ENCODE measurements at regions not wholly inside any gene's neighbourhood (a gene's known extent, or its start where the extent isn't known, plus 50 kb on each side); places are given as distances from the start of the nearest gene placed in this dataset.

- no peak for DNase-seq (ENCODE audit: low read depth)
- no peak for TF ChIP-seq CTCF (conservative IDR thresholded peaks at IDR 0.05; ENCODE audit: low read depth, low read length)
- H3K4me3 ChIP-seq (ENCODE audit: low read length) = no peak overlapping the region
Observed at GRCh38 chr6:231779-232178, 60.5 kb upstream of the DUSP22 start.

- no peak overlapping the region for H3K4me3 ChIP-seq (ENCODE audit: low read length)
- DNase-seq (ENCODE audit: low read depth) = no peak
- TF ChIP-seq CTCF (conservative IDR thresholded peaks at IDR 0.05; ENCODE audit: low read depth, low read length) = no peak
Observed at GRCh38 chr6:232982-233640, 59.2 kb upstream of the DUSP22 start.

GRCh38 chr6:234706-235372, 57.4 kb upstream of the DUSP22 start:
- DNase-seq (ENCODE audit: low read depth) = no peak
- H3K4me3 ChIP-seq (ENCODE audit: low read length) = no peak overlapping the region
- no peak for TF ChIP-seq CTCF (conservative IDR thresholded peaks at IDR 0.05; ENCODE audit: low read depth, low read length)

GRCh38 chr6:235763-236360, 56.4 kb upstream of the DUSP22 start:
- TF ChIP-seq CTCF (conservative IDR thresholded peaks at IDR 0.05; ENCODE audit: low read depth, low read length) = no peak
- H3K4me3 ChIP-seq (ENCODE audit: low read length) = no peak overlapping the region
- DNase-seq (ENCODE audit: low read depth) = no peak

- DNase-seq (ENCODE audit: low read depth) = no peak
- TF ChIP-seq CTCF (conservative IDR thresholded peaks at IDR 0.05; ENCODE audit: low read depth, low read length) = no peak
- no peak overlapping the region for H3K4me3 ChIP-seq (ENCODE audit: low read length)
Observed at GRCh38 chr6:236519-236918, 55.8 kb upstream of the DUSP22 start.

GRCh38 chr6:240151-240550, 52.1 kb upstream of the DUSP22 start:
- DNase-seq (ENCODE audit: low read depth) = no peak
- TF ChIP-seq CTCF (conservative IDR thresholded peaks at IDR 0.05; ENCODE audit: low read depth, low read length) = no peak
- no peak overlapping the region for H3K4me3 ChIP-seq (ENCODE audit: low read length)

All from retinal pigment epithelial cell (primary cell).